Activated naive CD4-positive, alpha-beta T cell treated with anti-CD3 and anti-CD28 coated beads for 36 hours (primary cell): ENCODE measurements at regions not wholly inside any gene's neighbourhood (a gene's known extent, or its start where the extent isn't known, plus 50 kb on each side); places are given as distances from the start of the nearest gene placed in this dataset.
"Not testable (repeated sequence)": the region's sequence is repeated elsewhere in the genome, so short reads cannot be mapped to it uniquely, and the experiment has no call there.

Experiments used
- CTCF ChIA-PET: fragments of 350-600 bp; sonication (Branson Sonifier 250); formaldehyde crosslinking; loops from one replicate; lab custom pipeline; 2021; ENCODE audit warnings: antibody characterized with exemption; lab: Charles Lee
- DNase-seq: peaks from one replicate; pipeline ENCODE4 v3.0.0-alpha.2; 2020
- H3K27ac Mint-ChIP-seq: one replicate; pipeline ENCODE4 v1.8.0; 2021; ENCODE audit warnings: mild to moderate bottlenecking, mixed read lengths
- H3K27me3 Mint-ChIP-seq: one replicate; pipeline ENCODE4 v1.8.0; 2021; ENCODE audit warnings: low read depth, mixed read lengths
- H3K36me3 Mint-ChIP-seq: one replicate; pipeline ENCODE4 v1.8.0; 2021; ENCODE audit warnings: low read depth, mixed read lengths
- H3K4me1 Mint-ChIP-seq: one replicate; pipeline ENCODE4 v1.8.0; 2021; ENCODE audit warnings: low read depth, mixed read lengths
- H3K4me3 Mint-ChIP-seq: one replicate; pipeline ENCODE4 v1.8.0; 2021; ENCODE audit warnings: mild to moderate bottlenecking, moderate library complexity, mixed read lengths
- H3K9me3 Mint-ChIP-seq: one replicate; pipeline ENCODE4 v1.8.0; 2021; ENCODE audit warnings: mixed read lengths
- intact Hi-C: fragments of 100-400 bp; cut with micrococcal nuclease; formaldehyde crosslinking; loops from one replicate; pipeline ENCODE4 v1.15.1; 2023

DNA sequence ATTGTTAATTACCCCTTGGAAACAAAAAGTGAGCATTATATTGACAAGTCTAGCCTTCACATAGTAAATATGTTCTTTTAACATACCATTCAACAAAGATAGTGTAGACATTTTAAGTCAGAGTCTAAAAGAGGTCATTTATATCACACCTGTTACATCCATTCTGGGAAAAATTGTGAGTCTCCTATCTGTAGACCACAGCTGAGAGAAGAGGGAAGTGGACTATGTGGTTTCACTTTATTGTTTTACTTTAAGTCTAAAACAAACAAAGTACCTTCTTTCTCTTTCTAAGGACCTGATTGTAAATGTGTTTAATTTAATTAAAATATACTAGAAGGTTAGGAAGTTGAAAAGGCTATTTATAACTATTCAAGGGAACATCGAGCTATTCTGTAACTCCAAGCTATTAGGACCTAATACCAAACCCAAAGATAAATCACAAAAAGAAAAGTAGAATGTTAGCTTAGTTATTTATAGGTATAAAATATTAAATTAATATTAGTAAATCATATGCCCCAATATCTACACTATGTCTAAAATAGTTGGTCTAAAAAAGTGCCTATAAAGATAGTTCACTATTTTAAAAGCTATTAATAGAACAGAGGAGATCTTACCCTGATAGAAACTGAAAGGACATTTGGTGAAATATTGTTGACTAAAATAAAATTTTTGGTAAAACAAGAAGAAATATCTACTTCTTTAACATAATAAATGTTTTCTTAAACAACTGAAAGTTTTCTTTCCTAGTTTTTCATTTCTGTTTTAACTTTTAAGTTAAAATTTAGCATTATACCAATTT, 134.9 kb downstream of the TMEM167A start:
- no peak overlapping the region for H3K27ac Mint-ChIP-seq
- no peak for DNase-seq
- intact Hi-C loops: no loop called here
- no peak overlapping the region for H3K4me3 Mint-ChIP-seq
- H3K27me3 Mint-ChIP-seq: peaks cover 7% of the 10 kb centered on the region
- CTCF ChIA-PET: no interaction called here
- H3K9me3 Mint-ChIP-seq: peaks cover 4% of the 10 kb centered on the region
- no peaks in the 10 kb centered on the region for H3K36me3 Mint-ChIP-seq
- no peaks in the 10 kb centered on the region for H3K4me1 Mint-ChIP-seq

DNA sequence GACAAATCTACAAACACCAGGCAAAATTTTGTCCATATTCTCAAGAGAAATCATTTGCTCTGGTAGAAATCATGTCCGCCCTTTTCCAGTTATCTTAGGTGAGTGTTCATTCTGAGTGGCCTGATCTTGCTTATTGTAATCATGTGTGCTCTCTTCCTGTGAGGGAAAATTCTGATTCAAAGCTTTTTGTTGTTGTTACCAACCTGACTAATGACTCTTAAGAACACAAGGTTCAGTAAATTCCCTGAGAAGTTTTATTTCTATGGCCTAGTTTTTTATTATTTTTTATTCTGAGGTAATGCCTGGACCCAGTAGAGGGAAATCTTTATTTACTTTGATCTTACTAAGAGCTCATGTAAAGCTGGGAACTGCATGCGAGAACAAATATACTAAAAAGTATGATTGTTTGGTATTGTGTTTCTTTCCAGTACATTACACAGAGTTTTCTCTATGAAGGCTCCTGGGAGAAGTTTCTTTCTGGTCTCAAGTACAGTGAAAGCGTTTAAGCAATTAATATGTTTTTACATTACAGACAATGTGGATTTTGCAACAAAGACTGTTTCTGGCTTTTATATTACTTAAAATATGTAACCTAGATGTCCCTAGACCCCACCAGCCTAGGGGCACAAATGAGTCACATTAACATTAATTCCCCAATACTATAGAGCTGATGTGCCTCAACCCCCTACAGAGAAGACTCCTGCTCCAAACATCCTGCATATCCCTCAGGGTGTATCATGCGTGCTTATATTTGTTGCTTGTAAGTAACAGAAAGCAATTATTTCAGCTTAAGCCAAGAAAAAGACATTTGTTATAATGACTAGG, 138.1 kb downstream of the TMEM167A start:
- CTCF ChIA-PET: no interaction called here
- Mint-ChIP-seq H3K27me3 (peaks cover 7% of the 10 kb centered on the region), H3K36me3 (no peaks in the 10 kb centered on the region), H3K9me3 (peaks cover 2% of the 10 kb centered on the region), H3K4me1 (no peaks in the 10 kb centered on the region), H3K27ac (no peak overlapping the region), H3K4me3 (no peak overlapping the region)
- DNase-seq: no peak
- intact Hi-C loops: no loop called here

DNA sequence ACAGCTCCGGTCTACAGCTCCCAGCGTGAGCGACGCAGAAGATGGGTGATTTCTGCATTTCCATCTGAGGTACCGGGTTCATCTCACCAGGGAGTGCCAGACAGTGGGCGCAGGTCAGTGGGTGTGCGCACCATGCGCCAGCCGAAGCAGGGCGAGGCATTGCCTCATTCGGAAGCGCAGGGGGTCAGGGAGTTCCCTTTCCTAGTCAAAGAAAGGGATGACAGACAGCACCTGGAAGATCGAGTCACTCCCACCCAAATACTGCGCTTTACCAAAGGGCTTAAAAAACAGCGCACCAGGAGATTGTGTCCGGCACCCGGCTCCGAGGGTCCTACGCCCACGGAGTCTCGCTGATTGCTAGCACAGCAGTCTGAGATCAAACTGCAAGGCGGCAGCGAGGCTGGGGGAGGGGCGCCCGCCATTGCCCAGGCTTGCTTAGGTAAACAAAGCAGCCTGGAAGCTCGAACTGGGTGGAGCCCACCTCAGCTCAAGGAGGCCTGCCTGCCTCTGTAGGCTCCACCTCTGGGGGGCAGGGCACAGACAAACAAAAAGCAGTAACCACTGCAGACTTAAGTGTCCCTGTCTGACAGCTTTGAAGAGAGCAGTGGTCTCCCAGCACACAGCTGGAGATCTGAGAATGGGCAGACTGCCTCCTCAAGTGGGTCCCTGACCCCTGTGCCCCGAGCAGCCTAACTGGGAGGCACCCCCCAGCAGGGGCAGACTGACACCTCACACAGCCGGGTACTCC, 144.5 kb downstream of the TMEM167A start:
- H3K27me3 Mint-ChIP-seq, H3K4me1 Mint-ChIP-seq, H3K36me3 Mint-ChIP-seq, H3K27ac Mint-ChIP-seq, intact Hi-C loops, DNase-seq, H3K9me3 Mint-ChIP-seq, H3K4me3 Mint-ChIP-seq, CTCF ChIA-PET: not testable (repeated sequence)

DNA sequence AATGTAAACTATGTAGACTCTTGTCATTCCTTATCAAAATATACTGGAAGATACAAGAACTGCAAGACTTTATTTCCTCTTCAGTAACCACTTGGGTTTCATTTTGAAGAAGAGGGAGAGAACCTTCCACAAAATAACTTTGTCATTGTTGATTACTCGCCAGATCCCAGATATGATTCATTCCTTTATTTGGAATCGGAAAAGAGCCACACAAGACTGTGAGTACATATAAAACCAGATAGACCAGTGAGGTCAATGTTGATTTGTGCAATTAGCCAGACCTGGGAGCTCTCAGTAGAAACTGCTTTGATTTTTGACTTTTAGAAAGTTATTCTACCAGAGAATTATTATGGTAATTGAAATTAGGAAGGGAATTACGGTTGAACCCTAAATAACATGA, 146.1 kb downstream of the TMEM167A start:
- CTCF ChIA-PET: no interaction called here
- no peak for DNase-seq
- H3K27me3 Mint-ChIP-seq: peaks cover 5% of the 10 kb centered on the region
- H3K4me3 Mint-ChIP-seq: no peak overlapping the region
- no peaks in the 10 kb centered on the region for H3K9me3 Mint-ChIP-seq
- no peak overlapping the region for H3K27ac Mint-ChIP-seq
- H3K36me3 Mint-ChIP-seq: no peaks in the 10 kb centered on the region
- H3K4me1 Mint-ChIP-seq: no peaks in the 10 kb centered on the region
- intact Hi-C loops: no loop called here

DNA sequence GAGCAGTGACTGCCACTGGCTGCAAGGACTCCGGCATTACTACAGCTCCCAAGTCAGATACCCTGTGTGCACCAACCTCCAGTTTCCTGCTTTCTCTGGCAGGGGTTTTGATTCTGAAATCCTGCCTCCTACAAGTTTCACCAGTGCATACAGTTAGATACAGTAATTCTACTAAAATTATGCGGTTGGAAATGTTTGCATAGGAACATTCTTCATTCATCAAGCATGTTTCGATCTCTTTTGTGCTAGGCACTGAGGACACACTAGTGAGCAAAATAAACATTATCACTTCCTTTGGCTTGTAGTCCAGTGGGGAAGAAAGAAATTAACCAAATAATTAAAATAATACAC, 152.2 kb downstream of the TMEM167A start:
- no peaks in the 10 kb centered on the region for H3K36me3 Mint-ChIP-seq
- intact Hi-C loops: no loop called here
- DNase-seq: no peak
- H3K27ac Mint-ChIP-seq: no peak overlapping the region
- CTCF ChIA-PET: no interaction called here
- peaks cover under 1% of the 10 kb centered on the region for H3K27me3 Mint-ChIP-seq
- no peak overlapping the region for H3K4me3 Mint-ChIP-seq
- H3K4me1 Mint-ChIP-seq: no peaks in the 10 kb centered on the region
- H3K9me3 Mint-ChIP-seq: no peaks in the 10 kb centered on the region

DNA sequence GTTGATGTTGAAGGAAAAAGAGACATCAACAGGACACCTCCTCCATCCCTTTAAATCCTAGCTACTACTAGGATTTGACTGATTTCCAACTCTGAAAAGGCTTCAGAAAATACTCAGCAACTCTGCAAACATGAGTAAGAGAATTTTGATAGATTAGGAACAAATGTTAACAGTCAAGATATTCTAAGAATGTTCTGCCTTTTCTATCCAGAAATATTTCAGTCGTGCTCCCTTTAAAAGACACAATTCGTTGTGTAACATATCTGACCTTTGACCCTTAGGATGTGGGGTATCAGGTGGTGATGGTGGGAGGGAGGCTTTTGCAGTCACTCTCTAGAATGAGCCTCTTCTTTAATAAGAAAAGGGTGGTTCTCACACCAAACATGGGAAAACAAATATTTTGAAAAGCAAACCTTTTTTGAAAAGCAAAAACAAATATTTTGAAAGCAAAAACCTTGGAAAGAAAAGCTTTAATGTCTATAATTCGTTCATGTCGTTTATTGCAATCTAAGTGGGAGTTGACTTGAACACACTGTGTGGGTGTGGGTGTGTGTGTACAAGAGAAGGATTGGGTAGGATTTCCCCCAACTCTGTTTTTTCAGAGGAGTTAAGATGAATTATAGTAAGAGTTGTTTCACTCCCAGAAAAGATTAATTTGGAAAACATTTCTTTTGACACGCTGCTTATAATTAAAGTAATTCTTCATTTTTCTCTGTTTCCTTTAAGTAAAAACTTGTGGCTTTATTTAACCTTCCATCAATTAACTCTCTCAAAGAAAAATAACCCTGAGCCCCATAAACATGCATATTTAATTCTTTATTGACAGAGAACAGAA, 152.8 kb downstream of the TMEM167A start:
- Mint-ChIP-seq H3K9me3 (no peaks in the 10 kb centered on the region), H3K27me3 (no peaks in the 10 kb centered on the region), H3K27ac (no peak overlapping the region), H3K4me3 (no peak overlapping the region), H3K36me3 (no peaks in the 10 kb centered on the region), H3K4me1 (no peaks in the 10 kb centered on the region)
- intact Hi-C loops: no loop called here
- CTCF ChIA-PET: interaction anchor here (0.6 kb wide), 1 partner anchor 764 kb away, joined by 4 read pairs; no protein-coding TSS in a partner anchor
- no peak for DNase-seq

DNA sequence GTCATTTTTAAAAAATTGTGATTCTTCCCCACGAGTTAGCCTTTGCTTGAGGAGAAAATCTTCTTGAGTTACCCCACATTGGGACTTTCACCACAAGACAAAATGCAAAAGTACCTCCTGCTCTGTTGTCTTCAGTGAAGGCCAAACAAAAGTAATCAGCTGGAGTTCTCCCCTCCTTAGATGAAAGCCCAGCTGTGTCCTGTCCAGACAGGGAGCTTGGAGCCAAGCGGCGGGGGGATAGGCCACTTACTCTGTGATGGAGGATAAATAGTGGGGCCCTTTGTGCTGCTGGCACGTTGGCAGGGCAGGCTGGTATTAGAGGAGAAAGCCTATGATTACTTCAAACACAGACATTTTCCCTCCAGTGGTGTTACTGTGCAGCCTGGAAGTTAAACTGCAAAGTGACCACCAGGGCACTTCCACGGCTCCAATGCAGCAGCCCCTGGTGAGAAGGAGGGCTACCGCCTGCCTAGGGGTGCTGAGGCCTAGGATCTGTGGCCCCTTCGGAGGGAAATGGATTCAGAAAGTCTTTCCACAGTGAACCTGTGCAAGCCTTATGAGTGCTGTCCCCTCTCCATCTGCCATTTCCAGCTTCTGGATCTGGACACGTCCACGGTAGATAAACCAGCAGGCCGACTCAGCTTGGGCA, 155.0 kb downstream of the TMEM167A start:
- CTCF ChIA-PET: no interaction called here
- H3K4me3 Mint-ChIP-seq: no peak overlapping the region
- DNase-seq: no peak
- H3K9me3 Mint-ChIP-seq: peaks cover 1% of the 10 kb centered on the region
- intact Hi-C loops: no loop called here
- no peak overlapping the region for H3K27ac Mint-ChIP-seq
- no peaks in the 10 kb centered on the region for H3K27me3 Mint-ChIP-seq
- H3K4me1 Mint-ChIP-seq: no peaks in the 10 kb centered on the region
- no peaks in the 10 kb centered on the region for H3K36me3 Mint-ChIP-seq

DNA sequence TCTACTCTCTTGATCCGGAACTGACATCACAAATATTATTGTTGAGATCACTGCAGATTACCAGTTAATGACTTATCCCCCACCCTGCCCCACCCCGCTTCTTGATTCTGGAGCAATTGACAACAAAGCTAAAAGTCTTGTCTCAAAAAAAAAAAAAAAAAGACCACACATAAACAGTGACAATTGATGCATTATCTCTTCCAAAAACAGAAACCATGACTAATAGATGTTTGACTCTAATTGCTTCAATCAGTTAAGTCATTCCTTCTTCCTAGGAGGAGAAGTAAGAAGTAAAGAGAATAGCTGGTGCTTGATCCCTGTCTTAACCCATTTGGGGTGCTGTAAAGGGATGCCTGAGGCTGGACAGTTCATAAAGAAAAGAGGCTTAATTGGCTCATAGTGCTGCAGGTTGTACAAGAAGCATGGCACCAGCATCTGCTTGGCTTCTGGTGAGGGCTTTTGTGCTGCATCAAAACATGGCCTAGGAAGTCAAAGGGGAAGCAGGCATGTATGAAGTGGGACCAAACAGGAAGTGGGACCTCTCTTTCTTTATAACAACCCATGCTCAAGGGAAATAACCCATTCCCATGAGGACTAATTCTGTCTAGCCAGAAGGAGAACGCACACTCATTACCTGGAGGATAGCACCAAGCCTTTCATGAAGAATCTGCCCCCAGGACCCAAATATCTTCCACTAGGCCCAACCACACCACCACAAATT, 158.7 kb downstream of the TMEM167A start:
- DNase-seq: no peak
- intact Hi-C loops: no loop called here
- Mint-ChIP-seq H3K4me3 (no peak overlapping the region), H3K36me3 (no peaks in the 10 kb centered on the region), H3K4me1 (no peaks in the 10 kb centered on the region), H3K9me3 (peaks cover 21% of the 10 kb centered on the region), H3K27me3 (no peaks in the 10 kb centered on the region), H3K27ac (no peak overlapping the region)
- CTCF ChIA-PET: no interaction called here

DNA sequence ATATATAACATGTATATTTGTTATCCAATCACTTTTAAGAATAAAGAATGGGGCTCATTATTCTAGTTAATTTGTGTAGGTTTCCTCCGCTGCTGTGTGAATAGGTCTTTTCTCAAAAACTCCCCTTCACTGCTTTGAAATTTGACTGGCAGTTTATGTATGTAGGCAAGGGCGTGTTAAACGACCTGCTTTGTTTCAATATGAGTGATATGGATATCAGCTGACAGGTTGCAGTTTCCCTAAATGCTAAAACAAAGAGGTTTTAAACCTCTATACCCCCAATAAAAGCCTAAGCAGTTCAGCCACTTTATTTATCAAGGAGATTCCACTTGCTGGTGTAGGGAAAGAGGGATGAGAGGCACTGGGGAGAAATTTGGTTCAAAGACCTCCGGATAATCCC, 159.6 kb downstream of the TMEM167A start:
- CTCF ChIA-PET: no interaction called here
- peaks cover 3% of the 10 kb centered on the region for H3K27me3 Mint-ChIP-seq
- peaks cover 21% of the 10 kb centered on the region for H3K9me3 Mint-ChIP-seq
- H3K4me1 Mint-ChIP-seq: no peaks in the 10 kb centered on the region
- H3K36me3 Mint-ChIP-seq: no peaks in the 10 kb centered on the region
- no peak overlapping the region for H3K27ac Mint-ChIP-seq
- DNase-seq: no peak
- no peak overlapping the region for H3K4me3 Mint-ChIP-seq
- intact Hi-C loops: no loop called here

DNA sequence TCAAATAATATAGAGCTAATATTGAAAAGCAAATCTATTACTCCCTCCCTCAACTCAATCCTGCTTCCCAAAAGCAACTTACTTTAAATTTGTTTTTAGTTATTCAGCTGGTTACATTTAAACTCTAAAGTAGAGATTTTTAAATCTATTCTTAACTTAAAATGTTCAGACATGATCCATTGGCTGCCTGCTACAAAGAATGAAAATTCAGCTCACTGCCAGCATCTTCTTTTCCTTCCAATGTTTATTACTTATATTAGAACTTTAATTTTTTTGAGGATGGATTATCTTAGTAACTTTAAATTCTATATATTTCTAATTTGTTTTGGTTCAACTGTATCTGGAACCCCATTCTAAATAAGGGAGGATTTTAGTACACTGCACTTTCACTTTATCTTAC, 163.2 kb downstream of the TMEM167A start:
- DNase-seq: no peak
- no peaks in the 10 kb centered on the region for H3K4me1 Mint-ChIP-seq
- H3K36me3 Mint-ChIP-seq: no peaks in the 10 kb centered on the region
- H3K27ac Mint-ChIP-seq: no peak overlapping the region
- peaks cover 23% of the 10 kb centered on the region for H3K27me3 Mint-ChIP-seq
- no peak overlapping the region for H3K4me3 Mint-ChIP-seq
- intact Hi-C loops: no loop called here
- peaks cover 21% of the 10 kb centered on the region for H3K9me3 Mint-ChIP-seq
- CTCF ChIA-PET: no interaction called here

DNA sequence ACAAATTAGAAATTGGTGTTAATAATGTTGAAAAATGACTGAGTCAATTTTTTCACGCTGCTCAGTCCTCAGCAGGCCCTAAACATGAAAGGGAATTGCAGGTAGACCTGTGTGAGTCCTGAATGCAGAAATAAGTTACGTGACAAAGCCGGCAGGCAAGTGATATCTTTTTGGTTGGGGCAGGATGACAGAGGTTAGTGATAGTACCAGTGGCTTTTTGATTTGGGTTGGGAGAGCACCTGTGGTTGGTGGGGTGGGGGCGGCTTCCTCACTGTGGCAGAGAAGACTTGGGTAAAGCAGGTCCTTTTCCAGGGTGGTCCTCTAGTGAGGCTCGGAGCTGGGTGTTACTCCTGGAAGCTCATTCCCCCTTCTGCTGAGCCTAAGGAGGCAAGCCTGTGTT, 164.7 kb downstream of the TMEM167A start:
- H3K4me1 Mint-ChIP-seq: no peaks in the 10 kb centered on the region
- no peaks in the 10 kb centered on the region for H3K36me3 Mint-ChIP-seq
- no peak for DNase-seq
- H3K9me3 Mint-ChIP-seq: peaks cover 19% of the 10 kb centered on the region
- CTCF ChIA-PET: no interaction called here
- no peak overlapping the region for H3K4me3 Mint-ChIP-seq
- intact Hi-C loops: no loop called here
- no peak overlapping the region for H3K27ac Mint-ChIP-seq
- peaks cover 26% of the 10 kb centered on the region for H3K27me3 Mint-ChIP-seq
